Endodermal cell (in vitro differentiated cells): ENCODE measurements at regions not wholly inside any gene's neighbourhood (a gene's known extent, or its start where the extent isn't known, plus 50 kb on each side); places are given as distances from the start of the nearest gene placed in this dataset.

ENCODE experiments used
- DNase-seq: peaks from one replicate; pipeline ENCODE4 v3.0.0-alpha.2; 2017
- H3K27ac ChIP-seq: 2 replicates; pipeline ENCODE4 v1.5.1; 2013; ENCODE audit warnings: mild to moderate bottlenecking, low read depth, low read length, moderate library complexity
- H3K27me3 ChIP-seq: 2 replicates; pipeline ENCODE4 v1.6.1; 2013; ENCODE audit warnings: mild to moderate bottlenecking, low read length, moderate library complexity; ENCODE audit not compliant: insufficient read depth, control insufficient read depth, poor library complexity, severe bottlenecking
- H3K36me3 ChIP-seq: 2 replicates; pipeline ENCODE4 v1.7.0; 2013; ENCODE audit warnings: mild to moderate bottlenecking, low read length, moderate library complexity; ENCODE audit not compliant: control insufficient read depth, insufficient read depth
- H3K4me1 ChIP-seq: one replicate; pipeline ENCODE4 v1.7.0; 2013; ENCODE audit warnings: low read length; ENCODE audit not compliant: control insufficient read depth, insufficient read depth
- H3K4me3 ChIP-seq: 2 replicates; pipeline ENCODE4 v1.5.1; 2013; ENCODE audit warnings: mild to moderate bottlenecking, low read length, moderate library complexity
- H3K9ac ChIP-seq: 2 replicates; pipeline ENCODE4 v1.6.1; 2013; ENCODE audit warnings: mild to moderate bottlenecking, low read length, moderate library complexity; ENCODE audit not compliant: poor library complexity, severe bottlenecking; ENCODE audit errors: extremely low read depth
- H3K9me3 ChIP-seq: 2 replicates; pipeline ENCODE4 v1.6.1; 2013; ENCODE audit warnings: mild to moderate bottlenecking, low read length, moderate library complexity; ENCODE audit not compliant: control insufficient read depth
- H3K27ac Mint-ChIP-seq: 2 replicates; pipeline ENCODE4 v1.8.0; 2020; ENCODE audit warnings: mixed read lengths
- H3K27me3 Mint-ChIP-seq: 2 replicates; pipeline ENCODE4 v1.8.0; 2021; ENCODE audit warnings: mild to moderate bottlenecking, mixed read lengths; ENCODE audit not compliant: insufficient read depth
- H3K36me3 Mint-ChIP-seq: 2 replicates; pipeline ENCODE4 v1.8.0; 2020; ENCODE audit warnings: low read depth, mixed read lengths
- H3K4me1 Mint-ChIP-seq: 2 replicates; pipeline ENCODE4 v1.8.0; 2020; ENCODE audit warnings: mixed read lengths
- H3K4me3 Mint-ChIP-seq: 2 replicates; pipeline ENCODE4 v1.8.0; 2020; ENCODE audit warnings: mild to moderate bottlenecking, moderate library complexity, mixed read lengths
- H3K9me3 Mint-ChIP-seq: 2 replicates; pipeline ENCODE4 v1.8.0; 2020; ENCODE audit warnings: mild to moderate bottlenecking, mixed read lengths
- WGBS, 2 experiments: methylation state at CpG; one replicate each; pipeline versions ENCODE4 v1.1.5 to v1.1.7; 2013; ENCODE audit warnings: missing lambda C conversion rate in 2 of 2, mixed read lengths in 1 of 2; ENCODE audit not compliant: insufficient coverage in 1 of 2, insufficient read length in 1 of 2; 5-methylcytosine and 5-hydroxymethylcytosine counted together
- TF ChIP-seq, protein P1 (sequence below): fragments of 200-600 bp; sonication (generic); conservative IDR thresholded peaks from 2 replicates; pipeline ENCODE4 v1.5.0; 2021; ENCODE audit warnings: antibody characterized with exemption, mild to moderate bottlenecking

DNA sequence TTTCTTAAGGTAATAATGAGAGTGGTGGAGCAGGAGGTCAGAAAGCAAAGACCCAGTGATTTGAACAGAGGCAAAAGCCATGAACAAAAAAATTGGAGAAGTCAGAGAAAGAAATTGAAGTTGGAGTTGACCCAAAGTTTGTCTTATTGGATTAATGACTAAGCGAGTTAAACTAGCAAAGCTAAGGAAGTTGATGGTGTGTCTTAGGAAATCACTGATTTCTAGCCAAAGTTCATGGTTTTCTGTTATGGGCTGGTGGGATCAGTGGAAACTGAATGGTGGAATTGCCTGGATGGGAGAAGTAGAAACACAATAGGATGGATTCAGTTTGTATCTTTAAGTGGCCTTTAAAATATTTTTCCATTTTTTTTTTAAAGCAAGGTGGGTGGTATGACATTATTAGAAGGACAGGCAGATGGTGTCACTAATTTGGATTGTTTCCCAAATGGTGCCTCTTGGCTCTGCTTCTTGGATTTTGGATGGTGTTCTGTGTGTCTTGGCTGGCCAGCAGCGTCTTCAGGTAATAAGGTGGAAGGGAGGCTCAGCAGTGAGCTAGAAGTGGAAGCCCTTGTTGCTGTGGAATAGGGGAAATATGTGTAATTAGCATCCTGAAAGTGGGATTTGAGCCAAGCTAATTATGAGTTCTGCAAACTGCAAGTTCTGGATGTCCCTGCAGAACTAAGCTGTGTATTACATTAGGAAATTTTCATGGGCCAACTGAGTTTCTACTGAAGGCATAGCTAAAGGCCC, 302.9 kb downstream of the LMO7 start:
- Histone ChIP-seq H3K4me1 (no peaks in the 10 kb centered on the region), H3K9ac (no peak overlapping the region), H3K4me3 (no peak overlapping the region), H3K9me3 (no peaks in the 10 kb centered on the region), H3K27me3 (no peaks in the 10 kb centered on the region), H3K36me3 (no peaks in the 10 kb centered on the region), H3K27ac (no peak overlapping the region)
- no peak for DNase-seq
- Mint-ChIP-seq H3K9me3 (no peaks in the 10 kb centered on the region), H3K27ac (no peak overlapping the region), H3K4me3 (no peak overlapping the region), H3K4me1 (no peaks in the 10 kb centered on the region), H3K27me3 (no peaks in the 10 kb centered on the region), H3K36me3 (peaks cover 3% of the 10 kb centered on the region)
- TF ChIP-seq, protein P1, sequence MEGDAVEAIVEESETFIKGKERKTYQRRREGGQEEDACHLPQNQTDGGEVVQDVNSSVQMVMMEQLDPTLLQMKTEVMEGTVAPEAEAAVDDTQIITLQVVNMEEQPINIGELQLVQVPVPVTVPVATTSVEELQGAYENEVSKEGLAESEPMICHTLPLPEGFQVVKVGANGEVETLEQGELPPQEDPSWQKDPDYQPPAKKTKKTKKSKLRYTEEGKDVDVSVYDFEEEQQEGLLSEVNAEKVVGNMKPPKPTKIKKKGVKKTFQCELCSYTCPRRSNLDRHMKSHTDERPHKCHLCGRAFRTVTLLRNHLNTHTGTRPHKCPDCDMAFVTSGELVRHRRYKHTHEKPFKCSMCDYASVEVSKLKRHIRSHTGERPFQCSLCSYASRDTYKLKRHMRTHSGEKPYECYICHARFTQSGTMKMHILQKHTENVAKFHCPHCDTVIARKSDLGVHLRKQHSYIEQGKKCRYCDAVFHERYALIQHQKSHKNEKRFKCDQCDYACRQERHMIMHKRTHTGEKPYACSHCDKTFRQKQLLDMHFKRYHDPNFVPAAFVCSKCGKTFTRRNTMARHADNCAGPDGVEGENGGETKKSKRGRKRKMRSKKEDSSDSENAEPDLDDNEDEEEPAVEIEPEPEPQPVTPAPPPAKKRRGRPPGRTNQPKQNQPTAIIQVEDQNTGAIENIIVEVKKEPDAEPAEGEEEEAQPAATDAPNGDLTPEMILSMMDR, result no peak
- WGBS, 2 experiments, result 93 to 94% methylated on average over 2 of the region's 2 CpGs

DNA sequence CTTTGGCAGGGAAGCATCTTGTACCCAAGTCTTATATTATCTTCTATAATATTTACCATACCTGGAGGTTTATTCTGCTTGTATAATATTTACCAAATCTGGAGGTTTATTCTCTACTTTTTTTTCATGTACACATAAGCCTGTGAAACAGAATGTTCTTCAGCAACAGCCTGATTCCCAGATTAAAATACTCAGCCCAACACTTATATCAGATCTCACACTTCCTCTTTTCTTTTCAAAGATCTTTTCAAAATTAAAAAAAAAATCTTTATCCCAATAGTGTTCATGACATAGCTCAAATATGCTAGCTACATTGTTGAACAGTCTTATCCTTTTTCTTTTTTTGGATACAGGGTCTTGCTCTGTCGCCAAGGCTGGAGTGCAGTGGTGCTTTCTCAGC, 300.7 kb downstream of the LMO7 start:
- H3K27me3 ChIP-seq, result no peaks in the 10 kb centered on the region
- 83 to 89% methylated on average over 1 of the region's 1 CpG for WGBS, 2 experiments
- H3K36me3 Mint-ChIP-seq, result no peaks in the 10 kb centered on the region
- H3K9ac ChIP-seq, result no peak overlapping the region
- no peaks in the 10 kb centered on the region for H3K4me1 Mint-ChIP-seq
- no peaks in the 10 kb centered on the region for H3K4me1 ChIP-seq
- H3K9me3 ChIP-seq, result no peaks in the 10 kb centered on the region
- no peaks in the 10 kb centered on the region for H3K9me3 Mint-ChIP-seq
- H3K36me3 ChIP-seq, result no peaks in the 10 kb centered on the region
- no peak overlapping the region for H3K4me3 ChIP-seq
- no peak overlapping the region for H3K4me3 Mint-ChIP-seq
- H3K27me3 Mint-ChIP-seq, result no peaks in the 10 kb centered on the region
- no peak overlapping the region for H3K27ac Mint-ChIP-seq
- no peak overlapping the region for H3K27ac ChIP-seq
- TF ChIP-seq, protein P1, result no peak
- no peak for DNase-seq

- Mint-ChIP-seq H3K4me3 (no peak overlapping the region), H3K4me1 (no peaks in the 10 kb centered on the region), H3K9me3 (no peaks in the 10 kb centered on the region), H3K36me3 (no peaks in the 10 kb centered on the region), H3K27ac (no peak overlapping the region), H3K27me3 (no peaks in the 10 kb centered on the region)
- H3K9me3 ChIP-seq, result no peaks in the 10 kb centered on the region
- peak; percentile 56 for DNase-seq
- no peak overlapping the region for H3K9ac ChIP-seq
- no peaks in the 10 kb centered on the region for H3K36me3 ChIP-seq
- no peaks in the 10 kb centered on the region for H3K27me3 ChIP-seq
- no peak overlapping the region for H3K4me3 ChIP-seq
- WGBS, 2 experiments, result 96% methylated on average over 2 of the region's 2 CpGs; no CpG with 5 or more reads in 1 of the 2 experiments
- H3K27ac ChIP-seq, result no peak overlapping the region
- TF ChIP-seq, protein P1, result no peak
- H3K4me1 ChIP-seq, result no peaks in the 10 kb centered on the region
Observed at GRCh38 chr13:75935805-75936204, 299.7 kb downstream of the LMO7 start.
